ENCODE measurements at regions not wholly inside any gene's neighbourhood (a gene's known extent, or its start where the extent isn't known, plus 50 kb on each side); places are given as distances from the start of the nearest gene placed in this dataset.

DNA sequence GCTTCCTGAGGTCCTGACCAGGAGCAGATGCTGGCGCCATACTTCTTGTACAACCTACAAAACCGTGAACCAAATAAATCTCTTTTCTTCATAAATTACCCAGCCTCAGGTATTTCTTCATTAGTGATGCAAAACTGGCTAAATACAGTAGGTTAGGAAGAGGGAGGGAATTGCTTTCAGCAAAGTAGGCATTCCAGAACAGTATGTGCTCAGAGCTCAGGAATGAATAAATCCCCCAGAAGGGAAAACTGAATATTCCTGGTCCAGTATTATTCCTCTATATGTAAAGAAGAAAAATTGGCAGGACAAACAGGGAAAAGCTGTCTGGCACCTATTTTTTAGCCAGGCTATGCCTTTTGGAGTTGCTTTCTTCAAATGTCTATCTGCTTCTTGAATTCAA is 577.1 kb downstream of the PSAT1 start:
- TF ChIP-seq, protein P1, sequence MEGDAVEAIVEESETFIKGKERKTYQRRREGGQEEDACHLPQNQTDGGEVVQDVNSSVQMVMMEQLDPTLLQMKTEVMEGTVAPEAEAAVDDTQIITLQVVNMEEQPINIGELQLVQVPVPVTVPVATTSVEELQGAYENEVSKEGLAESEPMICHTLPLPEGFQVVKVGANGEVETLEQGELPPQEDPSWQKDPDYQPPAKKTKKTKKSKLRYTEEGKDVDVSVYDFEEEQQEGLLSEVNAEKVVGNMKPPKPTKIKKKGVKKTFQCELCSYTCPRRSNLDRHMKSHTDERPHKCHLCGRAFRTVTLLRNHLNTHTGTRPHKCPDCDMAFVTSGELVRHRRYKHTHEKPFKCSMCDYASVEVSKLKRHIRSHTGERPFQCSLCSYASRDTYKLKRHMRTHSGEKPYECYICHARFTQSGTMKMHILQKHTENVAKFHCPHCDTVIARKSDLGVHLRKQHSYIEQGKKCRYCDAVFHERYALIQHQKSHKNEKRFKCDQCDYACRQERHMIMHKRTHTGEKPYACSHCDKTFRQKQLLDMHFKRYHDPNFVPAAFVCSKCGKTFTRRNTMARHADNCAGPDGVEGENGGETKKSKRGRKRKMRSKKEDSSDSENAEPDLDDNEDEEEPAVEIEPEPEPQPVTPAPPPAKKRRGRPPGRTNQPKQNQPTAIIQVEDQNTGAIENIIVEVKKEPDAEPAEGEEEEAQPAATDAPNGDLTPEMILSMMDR (IDR thresholded peaks at IDR 0.05; ENCODE audit: low read depth, low read length, missing control alignments) = no peak
- no peak for DNase-seq (ENCODE audit: low read depth)
- H3K4me3 ChIP-seq (ENCODE audit: low read depth, low read length) = no peak overlapping the region
- in situ Hi-C loops (cut with HindIII; ENCODE audit: low sequenced_read_pairs) = no loop called here

GRCh38 chr9:78879324-78880100 is 582.6 kb downstream of the PSAT1 start:
- no peak overlapping the region for H3K4me3 ChIP-seq (ENCODE audit: low read depth, low read length)
- TF ChIP-seq, protein P1 (IDR thresholded peaks at IDR 0.05; ENCODE audit: low read depth, low read length, missing control alignments) = no peak
- no peak for DNase-seq (ENCODE audit: low read depth)
- in situ Hi-C loops (cut with HindIII; ENCODE audit: low sequenced_read_pairs) = no loop called here

GRCh38 chr9:78881295-78881694 is 584.4 kb downstream of the PSAT1 start:
- DNase-seq (ENCODE audit: low read depth) = no peak
- TF ChIP-seq, protein P1 (IDR thresholded peaks at IDR 0.05; ENCODE audit: low read depth, low read length, missing control alignments) = no peak
- in situ Hi-C loops (cut with HindIII; ENCODE audit: low sequenced_read_pairs) = no loop called here
- no peak overlapping the region for H3K4me3 ChIP-seq (ENCODE audit: low read depth, low read length)

GRCh38 chr9:78882481-78882880 is 585.6 kb downstream of the PSAT1 start:
- TF ChIP-seq, protein P1 (IDR thresholded peaks at IDR 0.05; ENCODE audit: low read depth, low read length, missing control alignments) = no peak
- H3K4me3 ChIP-seq (ENCODE audit: low read depth, low read length) = no peak overlapping the region
- no peak for DNase-seq (ENCODE audit: low read depth)
- in situ Hi-C loops (cut with HindIII; ENCODE audit: low sequenced_read_pairs) = no loop called here

DNA sequence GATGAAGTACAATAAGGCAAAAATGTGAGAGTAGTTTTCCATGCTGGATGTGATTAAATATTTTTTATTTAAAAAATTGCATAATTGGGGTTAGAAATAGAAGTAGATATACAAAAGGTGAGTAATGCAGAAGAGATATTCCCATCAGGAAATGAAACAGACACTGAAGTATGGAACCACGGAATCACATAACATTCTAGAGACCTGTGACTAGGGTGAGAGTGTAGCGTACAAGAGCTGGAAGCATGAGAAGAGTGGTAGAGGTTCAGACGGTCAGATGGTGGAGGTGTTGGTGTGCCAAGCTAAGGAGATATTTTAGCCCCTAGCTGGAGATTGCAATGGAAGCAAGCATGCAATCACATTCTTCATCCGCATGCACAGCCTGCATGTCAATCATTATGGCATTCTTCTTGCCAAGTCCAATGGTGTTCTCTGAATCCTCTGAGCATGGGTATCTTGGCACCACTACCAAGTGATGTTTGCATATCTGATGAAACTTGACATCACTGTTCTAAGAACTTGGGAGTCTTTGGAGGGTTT is 587.8 kb downstream of the PSAT1 start:
- no peak overlapping the region for H3K4me3 ChIP-seq (ENCODE audit: low read depth, low read length)
- in situ Hi-C loops (cut with HindIII; ENCODE audit: low sequenced_read_pairs) = no loop called here
- TF ChIP-seq, protein P1 (IDR thresholded peaks at IDR 0.05; ENCODE audit: low read depth, low read length, missing control alignments) = no peak
- no peak for DNase-seq (ENCODE audit: low read depth)

DNA sequence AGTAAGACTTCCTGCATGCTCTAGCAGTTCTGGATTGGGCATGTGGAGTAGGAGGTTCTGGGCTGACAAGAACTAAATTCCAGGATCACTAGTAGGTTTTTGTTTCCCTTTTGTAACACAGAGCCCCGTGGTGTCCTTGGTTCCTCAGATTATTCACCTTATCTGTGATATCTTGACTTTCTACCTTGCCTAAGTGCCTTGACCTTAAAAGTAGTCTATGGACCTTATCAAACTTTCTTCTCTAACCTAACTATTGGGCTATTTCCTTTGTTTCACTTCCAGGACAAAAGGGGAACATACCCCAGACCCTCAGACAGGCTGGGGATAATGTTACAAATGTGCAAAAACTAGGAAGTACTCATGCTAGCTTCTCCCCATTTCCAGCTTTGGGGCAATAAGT is 595.3 kb downstream of the PSAT1 start:
- DNase-seq (ENCODE audit: low read depth) = no peak
- H3K4me3 ChIP-seq (ENCODE audit: low read depth, low read length) = no peak overlapping the region
- in situ Hi-C loops (cut with HindIII; ENCODE audit: low sequenced_read_pairs) = no loop called here
- TF ChIP-seq, protein P1 (IDR thresholded peaks at IDR 0.05; ENCODE audit: low read depth, low read length, missing control alignments) = no peak
